DMS79 treated with DMSO at 0.1 percent for 48 hours (cell line): ENCODE measurements at regions not wholly inside any gene's neighbourhood (a gene's known extent, or its start where the extent isn't known, plus 50 kb on each side); places are given as distances from the start of the nearest gene placed in this dataset.

ENCODE experiments used
- DNase-seq: peaks from one replicate; lab custom pipeline; 2025; lab: John Stamatoyannopoulos, UW

DNA sequence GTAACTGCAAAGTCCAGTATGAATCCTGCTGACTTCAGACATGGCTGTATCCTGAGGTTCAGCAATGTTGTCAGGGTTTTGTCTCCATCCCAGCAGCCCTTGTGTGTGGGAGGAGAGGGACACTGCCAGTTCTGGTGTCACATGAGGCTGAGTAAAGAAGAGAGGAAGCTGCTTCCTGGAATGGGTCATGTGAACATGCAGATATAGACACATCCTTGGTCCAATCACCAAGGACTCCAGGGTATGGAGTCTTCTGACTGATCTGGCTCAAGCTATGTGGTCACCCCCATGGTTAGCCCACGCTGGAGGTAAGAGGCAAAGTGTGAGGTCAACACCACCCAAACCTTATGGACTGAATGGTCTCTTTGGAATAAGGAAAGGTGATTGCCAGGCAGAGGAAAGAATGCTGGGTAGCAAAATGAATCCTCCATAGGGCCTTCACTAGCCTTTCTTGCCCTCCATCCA is 134.4 kb upstream of the SLC1A4 start:
- no peak for DNase-seq

DNA sequence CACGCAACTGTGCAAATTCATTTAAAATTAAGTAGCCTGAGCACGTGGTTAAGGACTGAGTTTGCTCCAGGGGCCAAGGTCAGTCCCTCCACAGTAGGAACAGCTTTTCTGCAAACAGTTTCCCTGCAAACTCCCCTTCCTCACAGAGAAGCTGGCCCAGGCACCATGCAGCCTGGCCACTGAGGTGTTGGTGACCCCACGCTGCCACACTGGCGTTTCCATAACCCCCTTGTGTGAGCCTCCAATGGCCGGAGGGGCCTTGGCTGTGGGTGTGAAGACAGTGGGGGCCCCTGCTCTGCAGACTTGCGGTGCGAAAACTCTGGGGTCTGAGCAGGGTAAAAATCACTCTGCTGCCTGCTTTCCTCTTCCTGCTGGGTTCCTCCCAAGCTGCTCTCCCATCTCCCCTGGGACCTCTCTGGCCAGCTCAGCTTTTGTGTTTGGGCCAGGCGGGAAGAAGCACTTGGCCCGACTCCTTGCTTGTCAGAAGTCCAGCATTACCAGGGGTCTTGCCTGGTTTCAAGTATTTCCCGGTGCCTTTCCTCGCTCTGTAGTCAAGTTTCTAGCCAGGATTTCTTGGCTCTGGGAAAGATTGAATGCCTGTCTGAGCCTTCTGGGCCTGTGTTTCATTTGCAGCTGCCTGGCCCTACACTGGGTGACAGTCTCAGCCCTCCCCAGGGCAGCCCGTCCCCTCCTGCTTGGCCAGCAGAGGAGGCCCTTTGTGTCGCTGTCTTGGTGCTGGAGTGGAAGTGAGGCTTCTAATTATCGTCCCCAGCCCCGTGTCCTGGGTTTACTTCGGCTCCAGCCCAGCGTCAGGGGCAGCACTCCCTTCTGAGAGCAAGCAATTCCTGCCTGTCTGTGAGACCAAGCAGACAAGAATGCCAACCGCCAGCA is 131.4 kb upstream of the SLC1A4 start:
- DNase-seq: peak; percentile 53

DNA sequence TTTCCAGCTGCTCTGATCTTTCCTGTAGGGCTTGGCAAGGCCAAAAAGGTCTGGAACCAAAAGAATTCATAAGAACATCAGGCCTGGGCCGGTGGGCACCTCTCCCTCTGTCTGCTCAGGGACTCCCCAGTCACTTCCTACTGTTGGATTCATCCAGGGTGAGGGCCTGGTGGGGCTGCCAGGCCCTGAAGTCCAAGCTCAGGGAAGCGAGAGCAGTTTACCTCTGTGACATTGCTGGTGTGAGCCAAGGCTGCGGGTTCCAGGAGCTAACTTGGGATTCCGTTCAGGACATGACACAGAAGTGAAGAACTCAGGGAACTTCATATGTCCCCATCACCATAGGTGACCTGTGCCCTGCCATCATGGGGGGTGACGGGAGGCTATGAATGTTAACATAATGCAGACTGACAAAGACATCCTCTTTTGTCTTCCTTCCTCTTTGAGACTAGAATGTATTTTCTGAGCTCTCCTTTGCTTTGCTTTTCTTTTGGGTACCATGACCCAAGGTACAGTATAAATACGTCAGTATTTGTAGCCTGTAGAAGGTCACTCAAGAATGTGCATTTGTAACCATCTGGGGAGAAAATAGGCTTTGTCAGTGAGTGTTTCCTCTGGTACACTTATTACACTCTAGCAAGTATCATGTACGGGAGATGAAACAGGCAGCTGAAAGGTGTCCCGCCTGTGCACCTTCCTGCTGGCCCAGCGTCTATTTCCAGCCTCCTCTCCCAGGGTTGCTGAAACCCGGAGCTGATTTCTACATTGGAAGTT is 130.5 kb upstream of the SLC1A4 start:
- no peak for DNase-seq

DNA sequence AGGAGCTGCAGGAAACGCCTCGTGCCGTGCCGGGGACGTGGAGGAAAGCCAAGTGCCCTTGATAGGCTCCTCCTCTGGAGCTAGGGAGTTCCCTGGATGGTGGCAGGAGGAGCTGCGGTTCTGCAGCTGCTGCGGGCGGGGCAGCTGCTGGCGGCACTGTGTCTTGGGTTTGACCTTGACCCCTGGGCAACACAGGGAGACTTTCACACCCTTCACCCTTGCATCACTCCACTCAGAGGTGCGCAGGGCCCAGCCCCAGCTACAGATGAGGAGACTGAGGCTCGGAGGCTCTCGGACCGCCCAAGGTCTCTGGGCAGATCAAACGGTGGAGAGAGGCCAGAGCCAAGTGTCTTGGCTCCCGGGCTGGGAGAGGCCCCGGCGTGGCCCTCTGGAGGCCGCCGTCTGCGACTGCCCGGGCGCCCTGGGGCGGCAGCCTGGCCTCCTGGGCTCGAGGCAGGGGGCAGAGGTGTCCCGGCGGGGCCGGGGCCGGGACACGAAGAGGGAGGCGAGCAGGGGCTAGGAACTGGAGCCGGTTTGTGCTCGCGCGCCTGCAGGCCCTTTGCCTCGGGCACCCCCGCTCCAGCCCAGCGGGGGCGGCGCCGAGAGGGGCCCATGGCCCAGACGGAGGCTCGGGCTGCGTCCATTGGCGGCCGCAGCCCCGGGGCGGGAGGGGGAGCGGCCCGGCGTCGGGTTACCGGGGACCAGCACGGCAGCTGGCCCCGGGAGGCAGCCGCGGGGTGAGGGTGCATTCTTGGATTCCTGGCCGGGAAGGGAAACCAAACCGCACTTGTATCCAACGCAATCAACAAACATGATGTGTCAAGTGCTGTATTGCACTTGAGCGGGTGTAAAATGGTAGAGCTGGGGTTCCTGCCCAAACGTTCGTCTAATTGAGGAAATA is 129.6 kb upstream of the SLC1A4 start:
- peak; percentile 85 for DNase-seq

DNA sequence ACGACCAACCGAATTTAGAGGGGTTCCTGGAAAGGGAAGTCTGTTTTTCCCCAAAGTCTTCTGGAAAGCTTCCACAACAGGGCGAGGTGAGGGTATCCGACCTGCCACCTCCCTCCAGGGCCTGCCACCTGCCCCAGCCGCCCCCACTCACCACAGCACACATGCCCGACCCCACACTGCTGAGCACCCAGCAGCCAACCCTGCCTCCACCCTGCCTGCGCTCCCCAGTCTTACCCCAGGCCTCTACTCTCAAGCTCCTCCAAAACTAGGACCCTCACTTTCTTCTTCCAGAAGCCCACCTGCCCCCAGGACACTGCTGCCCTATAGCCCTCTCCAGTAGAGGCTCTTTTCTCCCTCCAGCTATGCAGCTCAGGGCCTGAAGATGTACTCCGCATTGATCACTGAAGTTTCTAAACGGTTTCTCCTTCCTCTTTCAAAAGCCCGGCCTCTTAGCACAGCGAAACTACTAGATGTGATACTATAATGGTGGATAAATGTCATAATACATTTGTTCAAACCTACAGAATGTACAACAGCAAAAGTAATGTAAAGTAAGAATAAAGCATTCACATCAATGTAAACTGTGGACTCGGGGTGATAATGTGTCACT is 128.8 kb upstream of the SLC1A4 start:
- DNase-seq: no peak

DNA sequence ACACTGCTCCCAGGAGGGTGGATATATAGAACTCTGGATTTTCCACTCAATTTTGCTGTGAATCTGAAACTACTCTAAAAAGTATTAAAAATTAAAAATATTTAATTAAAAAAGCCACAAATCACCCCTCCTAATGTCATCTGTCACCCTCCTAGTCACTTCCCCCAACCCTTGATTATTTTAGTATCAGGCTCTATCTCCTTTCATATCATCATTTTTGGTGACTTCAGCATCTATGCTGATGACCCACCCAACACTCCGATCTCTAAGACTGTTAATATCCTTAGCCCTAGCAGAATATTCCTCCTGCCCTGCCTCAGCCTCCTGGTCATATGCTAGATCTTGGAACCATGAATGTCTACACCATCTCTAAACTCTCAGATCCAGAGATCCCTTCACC is 128.3 kb upstream of the SLC1A4 start:
- DNase-seq: no peak

DNA sequence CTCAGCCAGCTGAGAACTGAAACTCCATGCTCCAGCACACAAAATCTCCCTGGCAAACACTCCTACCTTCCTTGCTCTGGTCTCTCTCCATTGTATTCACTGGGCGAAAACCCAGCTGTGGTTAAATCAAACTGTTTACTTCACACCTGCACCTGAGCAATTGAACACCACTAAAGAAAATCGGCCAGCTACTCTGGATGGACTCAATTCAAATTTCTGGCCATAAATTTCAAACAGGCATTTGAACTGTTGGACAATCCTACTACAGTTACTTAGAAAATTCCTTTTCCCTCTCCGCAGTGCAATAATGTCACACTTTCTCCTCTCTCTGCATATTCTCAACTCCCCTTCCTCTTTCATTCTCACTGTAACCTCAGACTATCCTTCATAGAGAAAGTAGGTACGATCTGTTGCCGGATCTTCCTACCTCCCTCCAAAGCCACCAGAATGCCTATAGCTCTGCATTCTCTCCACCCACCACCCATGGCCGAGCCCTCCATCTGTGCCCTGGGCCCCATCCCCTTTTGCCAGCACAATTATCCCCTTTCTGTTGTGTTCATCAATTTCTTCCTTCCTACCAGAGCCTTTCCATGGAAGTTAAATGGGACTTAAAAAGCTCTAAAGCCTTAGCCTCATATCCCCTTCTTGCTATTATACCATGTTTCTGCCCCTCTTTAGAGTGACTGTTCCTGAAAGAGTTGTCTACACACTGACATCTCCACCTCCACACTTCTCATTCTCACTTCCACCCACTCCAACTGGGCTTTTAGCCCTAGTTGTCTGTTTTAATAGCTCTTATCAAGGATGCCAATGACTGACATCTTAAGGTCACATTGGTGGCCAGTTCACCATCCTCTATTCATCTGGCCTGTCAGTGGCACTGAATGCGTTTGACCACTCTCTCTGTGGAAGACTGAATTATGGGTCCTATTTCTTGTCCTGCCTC is 127.5 kb upstream of the SLC1A4 start:
- DNase-seq: no peak

DNA sequence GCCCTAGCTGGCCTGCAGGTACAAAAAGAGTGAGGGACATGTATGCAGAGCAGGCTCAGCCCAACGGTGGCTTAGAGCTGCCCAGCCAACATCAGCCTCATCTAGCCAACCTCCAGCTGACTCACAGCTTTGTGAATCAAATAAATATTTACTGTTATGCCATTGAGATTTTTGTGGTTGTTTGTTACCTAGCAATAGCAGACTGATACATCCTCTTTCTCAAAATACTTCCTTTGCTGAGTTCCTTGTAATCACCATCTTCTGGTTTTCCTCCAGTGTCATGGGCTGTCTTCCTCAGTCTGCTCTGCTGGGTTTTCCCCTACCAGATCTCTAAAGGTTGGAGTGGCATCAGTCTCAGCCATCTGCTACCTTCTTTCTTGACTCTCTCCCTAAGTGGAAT is 126.6 kb upstream of the SLC1A4 start:
- no peak for DNase-seq

DNA sequence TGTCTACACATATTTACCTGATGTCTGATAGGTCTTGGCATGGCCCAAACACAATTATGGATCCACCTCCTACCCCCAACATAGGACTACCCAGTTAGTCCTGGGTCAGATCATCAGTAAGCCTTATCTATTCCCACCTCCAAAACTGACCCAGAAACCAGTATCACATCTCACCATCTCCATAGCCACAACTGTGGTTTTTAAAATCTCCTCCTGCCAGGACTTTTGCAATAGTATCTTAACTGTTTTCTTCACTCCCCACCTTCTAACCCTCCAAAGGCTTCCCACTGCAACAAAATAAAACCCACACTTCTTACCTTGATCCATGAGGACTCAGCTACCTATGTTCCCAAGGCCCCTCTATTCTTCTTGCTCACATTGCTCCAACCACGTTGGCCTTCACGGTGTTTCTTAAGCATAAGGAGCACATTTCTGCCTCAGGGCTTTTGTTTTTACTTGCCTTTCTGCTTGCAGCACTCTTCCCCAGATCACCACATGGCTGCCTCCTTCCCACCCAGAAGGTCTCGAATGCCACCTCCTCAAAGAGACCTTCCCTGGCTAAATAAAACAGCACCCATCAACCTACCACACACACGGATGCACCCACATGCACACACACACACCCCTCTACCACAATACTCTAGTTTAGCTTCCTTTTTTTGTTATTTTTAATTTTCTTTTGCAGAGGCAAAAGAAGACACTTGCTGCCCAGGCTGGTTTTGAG is 125.9 kb upstream of the SLC1A4 start:
- DNase-seq: no peak

DNA sequence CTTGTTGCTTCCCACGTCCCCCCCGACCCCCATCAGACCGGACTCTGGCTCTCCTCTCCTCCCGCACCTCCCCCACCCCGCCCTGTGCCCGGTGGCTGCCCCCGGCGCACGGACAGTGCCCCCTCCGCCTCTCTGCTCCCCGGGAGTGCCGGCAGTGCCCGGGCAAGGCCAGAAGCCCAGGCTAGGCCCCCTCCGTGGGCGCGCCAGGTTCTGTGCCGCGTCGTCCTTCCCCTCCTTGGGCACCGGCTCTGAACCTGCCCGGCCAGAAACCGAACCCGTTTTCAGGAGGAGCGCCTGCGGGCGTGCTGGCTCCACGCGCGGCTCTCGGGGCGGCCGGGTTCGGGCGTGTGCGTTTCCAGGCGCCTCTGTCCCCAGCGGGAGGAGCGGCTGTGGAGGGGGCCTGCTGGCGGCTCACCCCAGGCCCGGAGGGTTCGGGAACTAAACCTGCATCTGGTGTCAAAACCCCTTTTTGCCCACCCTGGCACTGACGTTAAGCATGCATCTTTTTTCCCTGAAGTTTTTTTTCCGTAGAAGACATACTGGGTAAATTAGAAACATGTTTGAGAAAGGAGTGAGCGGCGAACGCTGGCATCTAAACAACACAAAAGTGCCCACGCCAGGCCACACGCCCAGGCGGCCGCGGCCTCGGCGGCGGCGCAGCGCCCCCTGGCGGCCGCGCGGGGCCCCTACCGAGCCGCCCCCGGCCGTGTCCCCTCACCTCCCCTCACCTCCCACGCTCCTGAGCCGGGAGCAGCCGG is 123.9 kb upstream of the SLC1A4 start:
- peak; percentile 71 for DNase-seq

DNA sequence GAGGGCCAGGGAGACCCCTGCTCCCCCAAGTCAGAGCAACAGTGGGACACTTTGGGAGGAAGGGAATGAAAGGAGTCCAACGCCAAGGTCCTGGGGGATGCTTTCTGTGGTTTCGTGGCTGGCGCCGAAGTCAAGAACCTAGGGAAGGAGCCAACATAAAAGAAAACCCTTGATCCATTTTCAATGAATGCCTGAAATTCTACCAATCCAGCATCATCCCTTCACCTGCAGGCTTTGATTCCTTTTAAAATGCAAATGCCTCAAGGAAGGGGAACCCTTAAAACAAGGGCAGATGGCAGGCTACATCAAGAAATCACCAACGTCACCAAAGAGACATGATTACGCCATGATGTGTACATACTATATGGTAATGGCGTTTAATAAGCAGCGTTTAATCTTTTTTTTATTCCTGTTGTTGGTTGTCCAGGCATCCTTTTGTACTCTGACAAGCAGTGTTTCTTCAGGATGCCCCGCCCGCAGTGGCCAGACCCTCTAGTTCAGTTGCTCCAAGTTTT is 123.3 kb upstream of the SLC1A4 start:
- no peak for DNase-seq

DNA sequence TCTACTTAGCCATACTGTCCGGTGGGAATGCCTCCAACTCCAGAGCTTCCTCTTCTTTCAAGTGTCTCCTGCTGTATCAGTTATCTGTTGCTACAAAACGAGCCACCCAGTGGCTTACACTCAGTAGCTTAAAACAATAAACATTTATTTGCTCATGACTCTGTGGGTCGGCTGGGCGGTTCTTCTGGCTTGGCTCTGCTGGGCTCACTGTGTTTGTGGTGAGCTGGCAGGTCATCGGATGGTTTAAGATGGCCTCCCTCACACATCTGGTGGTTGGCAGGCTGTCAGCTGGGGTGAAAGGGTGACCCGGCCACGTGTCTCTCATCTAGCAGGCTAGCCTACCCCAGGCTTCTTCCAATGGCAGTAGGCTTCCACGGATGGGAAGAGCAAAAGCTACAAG is 122.4 kb upstream of the SLC1A4 start:
- no peak for DNase-seq

DNA sequence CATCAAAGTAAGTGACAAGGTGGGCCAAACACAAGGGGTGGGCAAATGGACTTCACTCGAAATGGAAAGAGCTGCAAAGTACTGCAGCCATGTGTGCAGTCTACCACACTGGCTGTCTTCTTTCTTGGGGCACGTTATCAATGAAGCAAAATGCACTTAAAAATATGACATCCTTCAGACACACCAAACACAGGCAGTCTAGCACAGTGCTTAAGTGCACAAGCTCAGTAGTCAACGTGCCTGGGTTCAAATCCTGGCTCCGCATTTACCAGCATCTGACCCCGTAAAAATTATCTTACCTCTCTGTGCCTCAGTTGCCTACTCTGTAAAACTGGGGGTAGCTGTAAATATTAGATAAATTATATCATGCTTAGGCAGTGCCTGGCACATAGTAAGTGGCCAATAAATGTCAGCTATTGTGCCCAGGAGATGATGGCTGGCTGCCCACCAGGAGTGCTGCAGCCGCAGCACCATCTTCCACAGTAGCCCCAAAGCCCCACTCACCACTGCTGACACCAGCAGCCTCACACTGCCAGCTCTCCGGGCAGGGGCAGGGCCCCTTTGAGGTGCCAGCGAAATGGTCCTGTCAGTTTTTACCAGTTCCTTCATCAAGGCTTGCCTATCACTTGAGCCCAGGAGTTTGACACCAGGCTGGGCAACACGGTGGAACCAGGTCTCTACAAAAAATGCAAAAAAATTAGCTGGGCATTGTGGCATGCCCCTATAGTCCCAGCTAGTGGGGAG is 121.8 kb upstream of the SLC1A4 start:
- DNase-seq: no peak

DNA sequence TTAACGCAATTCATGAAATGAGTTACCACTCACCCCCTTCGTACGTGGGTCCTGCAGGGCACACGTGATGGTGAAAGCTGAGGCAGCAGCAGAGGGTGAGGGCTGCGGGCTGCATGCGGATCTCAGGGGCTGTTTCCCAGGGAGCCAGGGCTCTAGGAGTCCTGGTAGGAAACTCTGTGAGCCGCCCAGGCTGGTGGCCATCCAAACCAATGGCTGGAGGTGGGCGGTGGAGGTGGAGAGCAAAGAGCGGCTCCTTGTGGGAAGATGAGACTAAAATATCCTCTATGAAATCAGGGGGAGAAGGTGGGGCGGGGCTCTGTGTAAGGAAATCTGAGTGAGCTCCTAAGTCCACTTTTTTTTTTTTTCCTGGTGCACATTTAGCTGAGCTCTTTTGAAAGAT is 120.1 kb upstream of the SLC1A4 start:
- DNase-seq: no peak

DNA sequence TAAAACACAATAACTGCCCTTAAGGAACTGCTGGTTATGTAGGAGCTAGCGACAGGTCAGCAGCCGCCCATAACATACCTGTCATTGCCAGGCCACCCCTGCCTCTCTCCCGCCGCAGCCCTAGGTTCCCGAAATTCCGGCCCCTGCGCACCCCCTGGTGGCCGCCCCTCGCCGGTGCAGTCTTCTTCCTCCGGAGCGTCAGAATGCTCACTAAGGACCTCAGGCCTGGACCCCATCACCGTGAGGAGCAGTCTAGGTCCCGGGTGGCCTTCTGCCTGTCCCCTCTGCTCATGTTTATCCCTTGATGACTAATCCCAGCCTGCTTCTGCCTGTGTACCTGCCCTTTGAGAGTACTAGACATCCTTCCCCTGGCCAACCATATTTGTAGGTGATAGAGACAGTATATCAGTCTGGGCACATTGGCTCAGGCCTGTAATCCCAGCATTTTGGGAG is 115.7 kb upstream of the SLC1A4 start:
- DNase-seq: peak; percentile 50

DNA sequence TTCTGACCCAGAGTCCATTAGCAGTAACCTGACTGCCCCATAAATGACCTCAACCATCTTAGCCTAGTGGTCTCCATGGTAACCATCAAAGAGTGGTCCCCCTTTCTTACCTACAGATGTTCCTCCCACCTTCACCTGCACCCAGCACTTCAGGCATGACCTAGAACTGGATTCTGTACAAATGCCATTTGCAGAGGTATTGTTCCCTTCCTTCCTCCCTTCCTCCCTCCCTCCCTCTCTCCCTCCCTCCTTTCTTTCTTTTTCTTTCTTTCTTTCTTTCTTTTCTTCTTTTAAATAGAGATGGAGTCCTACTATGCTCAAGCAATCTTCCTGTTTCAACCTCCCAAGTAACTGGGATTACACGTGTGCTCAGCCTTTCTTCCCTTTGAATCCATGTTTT is 114.6 kb upstream of the SLC1A4 start:
- DNase-seq: no peak

DNA sequence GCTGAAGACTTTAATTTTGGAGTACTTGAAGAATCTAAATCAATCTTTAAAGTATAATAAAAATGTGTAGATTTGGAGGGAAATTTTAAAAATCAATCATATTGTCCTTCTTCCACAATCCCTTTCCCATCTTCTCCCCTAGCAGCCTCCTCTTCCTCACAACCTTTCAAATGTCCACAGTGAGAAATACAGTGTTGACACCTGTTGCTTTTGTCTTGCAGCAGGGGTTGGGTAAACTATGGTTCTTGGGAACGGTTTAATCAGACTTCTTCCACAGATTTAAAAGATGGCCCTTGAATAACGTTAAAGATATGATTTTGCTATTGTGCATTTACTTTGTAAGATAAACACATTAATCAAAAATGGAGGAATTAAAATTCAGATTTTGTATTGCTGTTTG is 113.8 kb upstream of the SLC1A4 start:
- DNase-seq: no peak

DNA sequence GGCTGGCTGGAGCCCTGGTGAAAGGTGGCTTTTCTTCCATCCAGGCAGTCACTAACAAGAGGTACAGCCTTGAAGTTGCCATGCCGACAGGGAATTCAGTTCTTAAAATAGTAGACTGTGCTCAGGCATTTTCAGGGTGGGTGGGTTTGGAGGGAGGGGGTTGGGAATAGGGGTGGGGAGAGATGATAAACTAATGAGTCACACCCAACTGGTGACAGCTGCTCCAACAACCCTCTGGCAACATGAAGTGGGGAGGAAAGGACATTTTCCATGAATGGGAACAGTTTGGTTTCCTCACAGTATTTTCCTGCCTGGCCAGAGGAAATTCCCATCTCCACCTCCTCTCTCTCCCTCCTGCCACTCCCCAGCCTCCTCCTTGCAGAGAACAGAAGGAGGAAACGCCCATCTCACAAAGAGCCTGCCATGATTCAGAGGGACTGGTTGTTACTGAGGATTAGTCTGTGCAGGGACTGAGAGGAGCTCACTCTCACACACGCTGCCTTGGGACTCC is 113.0 kb upstream of the SLC1A4 start:
- no peak for DNase-seq
